ENCODE measurements at regions not wholly inside any gene's neighbourhood (a gene's known extent, or its start where the extent isn't known, plus 50 kb on each side); places are given as distances from the start of the nearest gene placed in this dataset.
"Not testable (repeated sequence)": the region's sequence is repeated elsewhere in the genome, so short reads cannot be mapped to it uniquely, and the experiment has no call there.

- no peak for DNase-seq
These were observed 659.0 kb downstream of the LTN1 start for GRCh38 chr21:28333578-28334075.

GRCh38 chr21:28332796-28333195 lies 659.9 kb downstream of the LTN1 start:
- no peak for DNase-seq

- DNase-seq, result no peak
These were observed 667.1 kb downstream of the LTN1 start for GRCh38 chr21:28325618-28326017.

GRCh38 chr21:28324690-28325089 lies 668.0 kb downstream of the LTN1 start:
- no peak for DNase-seq

GRCh38 chr21:28317177-28317950 lies 675.3 kb downstream of the LTN1 start:
- no peak for DNase-seq

- no peak for DNase-seq
These were observed 681.1 kb downstream of the LTN1 start for GRCh38 chr21:28311411-28312190.

GRCh38 chr21:28310711-28311110 lies 682.0 kb downstream of the LTN1 start:
- DNase-seq, result no peak

- DNase-seq, result no peak
These were observed 682.4 kb downstream of the LTN1 start for GRCh38 chr21:28310171-28310685.

- no peak for DNase-seq
These were observed 683.1 kb downstream of the LTN1 start for GRCh38 chr21:28309596-28309995.

GRCh38 chr21:28308516-28308915 lies 684.2 kb downstream of the LTN1 start:
- DNase-seq, result no peak

GRCh38 chr21:28299946-28300345 lies 692.7 kb downstream of the LTN1 start:
- no peak for DNase-seq

- no peak for DNase-seq
These were observed 694.4 kb downstream of the LTN1 start for GRCh38 chr21:28298251-28298672.

- DNase-seq, result no peak
These were observed 698.6 kb downstream of the LTN1 start for GRCh38 chr21:28294051-28294450.

- DNase-seq, result no peak
These were observed 708.8 kb downstream of the LTN1 start for GRCh38 chr21:28283641-28284490.

GRCh38 chr21:28282833-28283232 lies 709.8 kb downstream of the LTN1 start:
- DNase-seq, result no peak

- DNase-seq, result not testable (repeated sequence)
These were observed 711.3 kb downstream of the LTN1 start for GRCh38 chr21:28281357-28281756.

- no peak for DNase-seq
These were observed 712.1 kb downstream of the LTN1 start for GRCh38 chr21:28280611-28281010.

GRCh38 chr21:28277324-28277723 lies 715.4 kb downstream of the LTN1 start:
- no peak for DNase-seq

GRCh38 chr21:28272272-28272992 lies 720.2 kb downstream of the LTN1 start:
- DNase-seq, result no peak

GRCh38 chr21:28269173-28269572 lies 723.5 kb downstream of the LTN1 start:
- DNase-seq, result no peak

- DNase-seq, result no peak
These were observed 724.0 kb downstream of the LTN1 start for GRCh38 chr21:28268685-28269084.

- no peak for DNase-seq
These were observed 725.2 kb downstream of the LTN1 start for GRCh38 chr21:28267449-28267848.

Measured in CD4-positive, alpha-beta T cell treated with Interleukin-12 subunit alpha and Interleukin-12 subunit beta, for 1 hour (primary cell).